ENCODE measurements at regions not wholly inside any gene's neighbourhood (a gene's known extent, or its start where the extent isn't known, plus 50 kb on each side); places are given as distances from the start of the nearest gene placed in this dataset.

DNA sequence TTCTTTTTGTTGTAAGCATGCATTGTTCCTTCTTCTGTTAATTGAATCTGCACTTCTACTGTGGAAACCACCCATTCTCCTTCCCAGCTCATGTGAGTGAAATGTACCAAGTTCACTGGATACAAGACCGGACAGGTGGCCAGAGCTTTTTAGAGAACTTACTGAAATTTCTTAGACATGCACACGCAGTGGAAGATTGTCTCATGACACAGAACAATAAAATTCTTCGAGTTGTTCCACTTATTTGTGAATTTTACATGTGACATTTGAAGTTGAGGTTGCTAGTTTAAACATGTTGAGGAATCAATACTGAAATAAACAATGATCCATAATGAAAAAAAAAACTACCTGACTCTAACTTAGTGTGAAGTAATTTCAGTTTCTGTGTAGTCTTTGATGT, 568.0 kb downstream of the TECRL start:
- no peaks in the 10 kb centered on the region for H3K9me3 ChIP-seq
- H3K27me3 ChIP-seq = no peaks in the 10 kb centered on the region
- WGBS, 2 donors = 66 to 85% methylated on average over 3 of the region's 3 CpGs
- no peaks in the 10 kb centered on the region for H3K4me1 ChIP-seq
- no peak for DNase-seq
- H3K27ac ChIP-seq = no peak overlapping the region
- H3K36me3 ChIP-seq = no peaks in the 10 kb centered on the region
- TF ChIP-seq, protein P1, sequence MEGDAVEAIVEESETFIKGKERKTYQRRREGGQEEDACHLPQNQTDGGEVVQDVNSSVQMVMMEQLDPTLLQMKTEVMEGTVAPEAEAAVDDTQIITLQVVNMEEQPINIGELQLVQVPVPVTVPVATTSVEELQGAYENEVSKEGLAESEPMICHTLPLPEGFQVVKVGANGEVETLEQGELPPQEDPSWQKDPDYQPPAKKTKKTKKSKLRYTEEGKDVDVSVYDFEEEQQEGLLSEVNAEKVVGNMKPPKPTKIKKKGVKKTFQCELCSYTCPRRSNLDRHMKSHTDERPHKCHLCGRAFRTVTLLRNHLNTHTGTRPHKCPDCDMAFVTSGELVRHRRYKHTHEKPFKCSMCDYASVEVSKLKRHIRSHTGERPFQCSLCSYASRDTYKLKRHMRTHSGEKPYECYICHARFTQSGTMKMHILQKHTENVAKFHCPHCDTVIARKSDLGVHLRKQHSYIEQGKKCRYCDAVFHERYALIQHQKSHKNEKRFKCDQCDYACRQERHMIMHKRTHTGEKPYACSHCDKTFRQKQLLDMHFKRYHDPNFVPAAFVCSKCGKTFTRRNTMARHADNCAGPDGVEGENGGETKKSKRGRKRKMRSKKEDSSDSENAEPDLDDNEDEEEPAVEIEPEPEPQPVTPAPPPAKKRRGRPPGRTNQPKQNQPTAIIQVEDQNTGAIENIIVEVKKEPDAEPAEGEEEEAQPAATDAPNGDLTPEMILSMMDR (IDR thresholded peaks at IDR 0.05) = no peak
- TF ChIP-seq EP300 (IDR thresholded peaks at IDR 0.05) (no peak), POLR2A (IDR thresholded peaks at IDR 0.05) (no peak), POLR2AphosphoS5 (IDR thresholded peaks at IDR 0.05) (no peak)
- ATAC-seq (ENCODE audit: low FRiP score in 2 of 2) = no peak
- no peak overlapping the region for H3K4me3 ChIP-seq

GRCh38 chr4:63831590-63832155, 577.6 kb downstream of the TECRL start:
- H3K4me1 ChIP-seq = no peaks in the 10 kb centered on the region
- no peaks in the 10 kb centered on the region for H3K36me3 ChIP-seq
- H3K27ac ChIP-seq = no peak overlapping the region
- H3K27me3 ChIP-seq = no peaks in the 10 kb centered on the region
- no peak overlapping the region for H3K4me3 ChIP-seq
- no peaks in the 10 kb centered on the region for H3K9me3 ChIP-seq
- no peak for DNase-seq
- no peak for ATAC-seq (ENCODE audit: low FRiP score in 2 of 2)
- WGBS, 2 donors = 58 to 59% methylated on average over 2 of the region's 2 CpGs
- TF ChIP-seq, protein P1 (IDR thresholded peaks at IDR 0.05) = no peak
- no peak for TF ChIP-seq POLR2A (IDR thresholded peaks at IDR 0.05)
- no peak for TF ChIP-seq POLR2AphosphoS5 (IDR thresholded peaks at IDR 0.05)

DNA sequence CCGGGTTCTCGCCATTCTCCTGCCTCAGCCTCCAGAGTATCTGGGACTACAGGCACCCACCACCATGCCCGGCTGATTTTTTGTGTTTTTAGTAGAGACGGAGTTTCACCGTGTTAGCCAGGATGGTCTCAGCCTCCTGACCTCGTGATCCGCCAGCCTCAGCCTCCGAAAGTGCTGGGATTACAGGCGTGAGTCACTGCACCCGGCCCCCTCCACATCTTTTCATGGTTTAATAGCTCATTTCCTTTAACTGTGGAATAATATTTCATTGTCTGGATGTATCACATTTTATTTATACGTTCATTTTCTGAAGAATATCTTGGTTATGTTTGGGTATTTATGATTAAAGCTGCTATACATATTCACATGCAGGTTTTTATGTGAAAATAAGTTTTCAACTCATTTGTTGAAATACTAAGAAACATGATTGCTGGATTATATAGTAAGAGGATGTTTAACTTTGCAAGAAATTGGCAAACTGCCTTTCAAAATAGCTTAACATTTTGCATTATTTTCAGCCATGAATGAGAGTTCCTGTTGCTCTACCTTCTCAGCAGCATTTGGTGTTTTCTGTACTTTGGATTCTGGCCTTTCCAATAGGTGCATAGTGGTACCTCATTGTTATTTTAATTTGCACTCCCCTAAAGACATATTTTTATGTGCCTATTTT, 591.9 kb downstream of the TECRL start:
- ATAC-seq (ENCODE audit: low FRiP score in 2 of 2) (no peak), DNase-seq (peak in 1 of 2 donors; percentile 10)
- no peak overlapping the region for H3K27ac ChIP-seq
- no peaks in the 10 kb centered on the region for H3K4me1 ChIP-seq
- peaks cover 0 to 3% (median 0%) of the 10 kb centered on the region in 4 donors for H3K9me3 ChIP-seq
- 86 to 87% methylated on average over 11 of the region's 11 CpGs for WGBS, 2 donors
- no peaks in the 10 kb centered on the region for H3K27me3 ChIP-seq
- TF ChIP-seq EP300 (IDR thresholded peaks at IDR 0.05) (no peak), POLR2A (IDR thresholded peaks at IDR 0.05) (no peak), POLR2AphosphoS5 (IDR thresholded peaks at IDR 0.05) (no peak)
- TF ChIP-seq, protein P1 (IDR thresholded peaks at IDR 0.05) = no peak
- no peak overlapping the region for H3K4me3 ChIP-seq
- H3K36me3 ChIP-seq = no peaks in the 10 kb centered on the region

- no peaks in the 10 kb centered on the region for H3K4me1 ChIP-seq
- 94 to 96% methylated on average over 3 to 4 of the region's 4 CpGs for WGBS, 2 donors
- DNase-seq = no peak
- H3K27me3 ChIP-seq = no peaks in the 10 kb centered on the region
- no peak overlapping the region for H3K27ac ChIP-seq
- H3K9me3 ChIP-seq = peaks cover 0 to 3% (median 0%) of the 10 kb centered on the region in 4 donors
- no peak overlapping the region for H3K4me3 ChIP-seq
- ATAC-seq (ENCODE audit: low FRiP score in 2 of 2) = peak; percentile 21 to 30
- H3K36me3 ChIP-seq = no peaks in the 10 kb centered on the region
- no peak for TF ChIP-seq EP300 (IDR thresholded peaks at IDR 0.05)
- TF ChIP-seq, protein P1 (IDR thresholded peaks at IDR 0.05) = no peak
- no peak for TF ChIP-seq POLR2AphosphoS5 (IDR thresholded peaks at IDR 0.05)
- no peak for TF ChIP-seq POLR2A (IDR thresholded peaks at IDR 0.05)
These were observed 594.9 kb downstream of the TECRL start for GRCh38 chr4:63814171-63814964.
